NT2/D1 (cell line): ENCODE measurements at regions not wholly inside any gene's neighbourhood (a gene's known extent, or its start where the extent isn't known, plus 50 kb on each side); places are given as distances from the start of the nearest gene placed in this dataset.

ENCODE experiments used
- DNase-seq: peaks from one replicate; pipeline ENCODE4 v3.0.0-alpha.2; 2011; ENCODE audit warnings: low read depth, low spot score
- H3K27me3 ChIP-seq: 2 replicates; pipeline ENCODE4 v1.6.0; 2011; ENCODE audit warnings: mild to moderate bottlenecking; ENCODE audit not compliant: insufficient read length, insufficient read depth
- H3K36me3 ChIP-seq: 2 replicates; pipeline ENCODE4 v1.6.1; 2011; ENCODE audit warnings: mild to moderate bottlenecking, low read length, mixed read lengths; ENCODE audit not compliant: insufficient read depth, insufficient read length
- H3K4me1 ChIP-seq: 2 replicates; pipeline ENCODE4 v1.5.1; 2011; ENCODE audit not compliant: insufficient read depth, insufficient read length
- H3K4me3 ChIP-seq: 2 replicates; pipeline ENCODE4 v1.5.1; 2011; ENCODE audit warnings: low read depth; ENCODE audit not compliant: insufficient read length
- H3K9ac ChIP-seq: 2 replicates; pipeline ENCODE4 v1.6.0; 2011; ENCODE audit warnings: low read depth; ENCODE audit not compliant: insufficient read length
- H3K9me3 ChIP-seq: 2 replicates; pipeline ENCODE4 v1.5.1; 2011; ENCODE audit warnings: mild to moderate bottlenecking, low read length; ENCODE audit not compliant: insufficient read depth
- SUZ12 ChIP-seq: IDR thresholded peaks from 2 replicates; pipeline ENCODE4 v1.6.1; 2011; ENCODE audit not compliant: insufficient read length, insufficient read depth; ENCODE audit errors: extremely low read depth
- YY1 ChIP-seq: IDR thresholded peaks from 2 replicates; pipeline ENCODE4 v1.6.1; 2011; ENCODE audit not compliant: insufficient read length, insufficient read depth
- ZNF274 ChIP-seq: IDR thresholded peaks from 2 replicates; pipeline ENCODE4 v1.6.1; 2011; ENCODE audit warnings: mild to moderate bottlenecking, low read depth, low read length

- no peaks in the 10 kb centered on the region for H3K9me3 ChIP-seq
- TF ChIP-seq YY1 (no peak), SUZ12 (no peak)
- no peak overlapping the region for H3K9ac ChIP-seq
- H3K27me3 ChIP-seq = no peaks in the 10 kb centered on the region
- H3K36me3 ChIP-seq = no peaks in the 10 kb centered on the region
- H3K4me1 ChIP-seq = no peaks in the 10 kb centered on the region
- DNase-seq = no peak
- H3K4me3 ChIP-seq = no peak overlapping the region
These were observed 636.7 kb downstream of the TBC1D22A start for GRCh38 chr22:47398921-47399790.

- Histone ChIP-seq H3K9me3 (no peaks in the 10 kb centered on the region), H3K36me3 (no peaks in the 10 kb centered on the region), H3K4me3 (no peak overlapping the region), H3K27me3 (no peaks in the 10 kb centered on the region), H3K9ac (no peak overlapping the region), H3K4me1 (no peaks in the 10 kb centered on the region)
- DNase-seq = no peak
- TF ChIP-seq SUZ12 = no peak
- TF ChIP-seq ZNF274 = no peak
- no peak for TF ChIP-seq YY1
These were observed 636.0 kb downstream of the TBC1D22A start for GRCh38 chr22:47398491-47398890.

- no peak for TF ChIP-seq SUZ12
- TF ChIP-seq YY1 = no peak
- no peak for TF ChIP-seq ZNF274
- Histone ChIP-seq H3K9me3 (no peaks in the 10 kb centered on the region), H3K27me3 (no peaks in the 10 kb centered on the region)
These were observed 635.2 kb downstream of the TBC1D22A start for GRCh38 chr22:47397673-47398072.

DNA sequence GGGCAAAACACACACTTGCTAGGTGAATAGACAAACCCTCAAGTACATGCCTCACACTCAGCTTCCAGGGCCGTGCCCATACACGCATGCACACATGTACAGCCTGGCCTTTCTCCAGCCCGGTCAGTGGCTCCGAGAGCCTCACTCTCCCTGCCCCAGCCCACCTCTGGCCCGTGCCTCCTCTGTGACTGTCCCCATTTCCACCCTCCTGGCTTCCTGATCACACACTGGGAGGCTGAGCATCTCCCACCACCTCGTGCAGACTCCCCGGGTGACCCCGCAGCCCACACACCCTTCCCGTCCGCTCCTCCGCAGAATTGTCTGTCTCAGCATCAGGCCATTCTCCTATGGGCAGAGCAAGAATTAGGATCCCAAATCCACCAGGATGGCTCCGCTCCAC lies 634.1 kb downstream of the TBC1D22A start:
- Histone ChIP-seq H3K4me1 (no peaks in the 10 kb centered on the region), H3K9ac (no peak overlapping the region), H3K27me3 (no peaks in the 10 kb centered on the region), H3K4me3 (no peak overlapping the region), H3K36me3 (no peaks in the 10 kb centered on the region), H3K9me3 (no peaks in the 10 kb centered on the region)
- no peak for DNase-seq
- TF ChIP-seq YY1 (no peak), ZNF274 (no peak), SUZ12 (no peak)

More at GRCh38 chr22:47397673-47398072, 635.2 kb downstream of the TBC1D22A start:
- Histone ChIP-seq H3K9ac (no peak overlapping the region), H3K4me3 (no peak overlapping the region), H3K4me1 (no peaks in the 10 kb centered on the region), H3K36me3 (no peaks in the 10 kb centered on the region)
- DNase-seq = no peak

GRCh38 chr22:47396105-47396504 lies 633.7 kb downstream of the TBC1D22A start:
- DNase-seq = no peak
- Histone ChIP-seq H3K9me3 (no peaks in the 10 kb centered on the region), H3K9ac (no peak overlapping the region), H3K4me3 (no peak overlapping the region), H3K36me3 (no peaks in the 10 kb centered on the region), H3K4me1 (no peaks in the 10 kb centered on the region), H3K27me3 (no peaks in the 10 kb centered on the region)
- TF ChIP-seq ZNF274 = no peak

DNA sequence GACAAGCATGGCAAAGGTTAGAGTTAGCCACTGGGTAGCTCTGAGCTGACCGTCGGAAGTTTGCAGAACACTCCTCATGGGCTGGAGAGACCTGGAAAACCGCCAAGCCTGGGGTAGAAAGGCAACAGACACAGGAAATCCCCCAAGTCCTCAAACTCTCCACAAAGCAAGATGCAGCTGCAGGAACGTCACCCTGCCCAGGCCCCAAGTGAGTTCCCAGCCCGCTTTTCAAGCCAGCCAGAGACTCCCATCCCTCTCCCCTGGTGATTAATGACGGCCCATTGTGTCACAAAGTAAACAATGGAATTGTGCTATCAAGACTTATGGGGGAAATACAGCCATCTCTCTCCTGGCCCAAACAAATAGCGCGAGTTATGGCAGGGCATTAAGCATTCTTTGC lies 633.0 kb downstream of the TBC1D22A start:
- no peak for TF ChIP-seq YY1
- TF ChIP-seq ZNF274 = no peak
- no peak for TF ChIP-seq SUZ12
- no peak for DNase-seq

DNA sequence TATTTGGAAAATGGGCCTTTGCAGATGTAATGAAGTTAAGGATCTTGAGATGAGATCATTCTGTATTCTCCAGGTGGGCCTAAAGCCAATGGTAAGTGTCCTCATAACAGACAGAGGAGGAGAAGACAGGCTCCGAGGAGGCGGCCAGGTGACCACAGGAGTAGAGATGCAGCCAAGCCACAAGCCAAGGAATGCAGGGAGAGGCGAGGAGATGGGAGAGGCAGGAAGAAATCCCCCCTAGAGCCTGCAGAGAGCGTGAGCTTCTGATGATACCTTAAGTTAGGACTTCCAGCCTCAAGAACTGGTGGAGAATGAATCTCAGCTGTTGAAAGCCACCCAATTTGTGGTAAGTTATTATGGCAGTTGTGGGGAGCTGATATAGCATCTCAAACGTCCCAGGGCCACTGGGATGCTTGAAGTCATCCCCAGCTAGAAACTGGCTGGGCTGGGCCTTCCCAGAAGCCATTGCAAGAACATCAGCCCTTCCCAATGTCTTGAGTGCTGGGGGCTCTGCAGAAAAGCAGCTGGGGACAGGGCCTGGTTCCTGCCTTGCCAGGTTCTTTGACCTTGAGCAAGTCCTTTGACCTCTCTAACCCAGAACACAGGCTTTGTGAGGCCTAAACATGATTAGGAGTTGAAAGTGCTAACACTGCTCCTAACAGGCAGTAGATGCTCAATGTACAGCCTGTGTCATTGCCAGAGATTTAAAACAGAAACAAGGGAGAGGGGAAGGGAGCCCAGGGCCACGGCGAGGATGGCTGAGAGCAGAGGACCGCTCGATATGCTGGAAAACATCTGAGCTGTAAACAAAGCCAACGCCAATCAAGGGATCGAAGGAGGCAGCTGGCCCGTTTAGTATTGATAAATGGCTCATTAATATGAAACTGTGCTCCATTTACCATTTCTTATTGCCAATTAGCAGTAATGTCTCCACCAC lies 632.3 kb downstream of the TBC1D22A start:
- H3K4me3 ChIP-seq = no peak overlapping the region
- TF ChIP-seq SUZ12 (no peak), YY1 (no peak), ZNF274 (no peak)
- no peaks in the 10 kb centered on the region for H3K27me3 ChIP-seq
- H3K36me3 ChIP-seq = no peaks in the 10 kb centered on the region
- no peak for DNase-seq
- no peak overlapping the region for H3K9ac ChIP-seq
- no peaks in the 10 kb centered on the region for H3K4me1 ChIP-seq
- H3K9me3 ChIP-seq = no peaks in the 10 kb centered on the region

More for the DNA sequence above, 633.0 kb downstream of the TBC1D22A start:
- Histone ChIP-seq H3K27me3 (no peaks in the 10 kb centered on the region), H3K9me3 (no peaks in the 10 kb centered on the region), H3K9ac (no peak overlapping the region), H3K4me3 (no peak overlapping the region), H3K36me3 (no peaks in the 10 kb centered on the region), H3K4me1 (no peaks in the 10 kb centered on the region)
